ENCODE measurements at regions not wholly inside any gene's neighbourhood (a gene's known extent, or its start where the extent isn't known, plus 50 kb on each side); places are given as distances from the start of the nearest gene placed in this dataset.

DNA sequence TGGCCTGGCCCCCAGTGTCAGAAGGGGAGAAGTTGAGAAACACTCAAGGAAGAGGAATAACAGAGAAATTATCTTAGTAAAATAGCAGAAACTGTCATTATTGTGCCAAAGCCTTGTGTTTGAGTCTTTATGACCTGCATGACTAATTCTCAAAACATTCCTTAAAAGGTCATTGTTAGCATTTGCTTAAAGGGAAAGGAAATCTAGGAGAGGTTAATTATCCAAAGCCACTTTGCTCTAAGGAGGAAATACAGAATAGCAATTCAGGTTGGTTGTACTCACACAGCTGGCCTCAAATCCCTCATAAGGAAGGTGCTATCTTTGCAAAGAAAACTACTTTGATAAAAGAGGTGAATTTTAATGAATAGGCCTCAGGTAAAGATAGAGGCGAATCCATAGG lies 516.7 kb downstream of the CBLN4 start:
- Histone ChIP-seq H3K4me3 (no peak overlapping the region), H3K36me3 (no peaks in the 10 kb centered on the region), H3K9me3 (no peaks in the 10 kb centered on the region), H3K4me1 (ENCODE audit: control insufficient read depth in 1 of 2, low read depth in 2 of 2) (no peaks in the 10 kb centered on the region), H3K27me3 (replicated peaks; ENCODE audit: insufficient read depth) (no peaks in the 10 kb centered on the region), H3K27ac (no peak overlapping the region)
- DNase-seq (ENCODE audit: low spot score) (no peak), ATAC-seq (ENCODE audit: insufficient number of reproducible peaks, low FRiP score, low read depth) (no peak)
- TF ChIP-seq, protein P1, sequence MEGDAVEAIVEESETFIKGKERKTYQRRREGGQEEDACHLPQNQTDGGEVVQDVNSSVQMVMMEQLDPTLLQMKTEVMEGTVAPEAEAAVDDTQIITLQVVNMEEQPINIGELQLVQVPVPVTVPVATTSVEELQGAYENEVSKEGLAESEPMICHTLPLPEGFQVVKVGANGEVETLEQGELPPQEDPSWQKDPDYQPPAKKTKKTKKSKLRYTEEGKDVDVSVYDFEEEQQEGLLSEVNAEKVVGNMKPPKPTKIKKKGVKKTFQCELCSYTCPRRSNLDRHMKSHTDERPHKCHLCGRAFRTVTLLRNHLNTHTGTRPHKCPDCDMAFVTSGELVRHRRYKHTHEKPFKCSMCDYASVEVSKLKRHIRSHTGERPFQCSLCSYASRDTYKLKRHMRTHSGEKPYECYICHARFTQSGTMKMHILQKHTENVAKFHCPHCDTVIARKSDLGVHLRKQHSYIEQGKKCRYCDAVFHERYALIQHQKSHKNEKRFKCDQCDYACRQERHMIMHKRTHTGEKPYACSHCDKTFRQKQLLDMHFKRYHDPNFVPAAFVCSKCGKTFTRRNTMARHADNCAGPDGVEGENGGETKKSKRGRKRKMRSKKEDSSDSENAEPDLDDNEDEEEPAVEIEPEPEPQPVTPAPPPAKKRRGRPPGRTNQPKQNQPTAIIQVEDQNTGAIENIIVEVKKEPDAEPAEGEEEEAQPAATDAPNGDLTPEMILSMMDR (IDR thresholded peaks at IDR 0.05): no peak

DNA sequence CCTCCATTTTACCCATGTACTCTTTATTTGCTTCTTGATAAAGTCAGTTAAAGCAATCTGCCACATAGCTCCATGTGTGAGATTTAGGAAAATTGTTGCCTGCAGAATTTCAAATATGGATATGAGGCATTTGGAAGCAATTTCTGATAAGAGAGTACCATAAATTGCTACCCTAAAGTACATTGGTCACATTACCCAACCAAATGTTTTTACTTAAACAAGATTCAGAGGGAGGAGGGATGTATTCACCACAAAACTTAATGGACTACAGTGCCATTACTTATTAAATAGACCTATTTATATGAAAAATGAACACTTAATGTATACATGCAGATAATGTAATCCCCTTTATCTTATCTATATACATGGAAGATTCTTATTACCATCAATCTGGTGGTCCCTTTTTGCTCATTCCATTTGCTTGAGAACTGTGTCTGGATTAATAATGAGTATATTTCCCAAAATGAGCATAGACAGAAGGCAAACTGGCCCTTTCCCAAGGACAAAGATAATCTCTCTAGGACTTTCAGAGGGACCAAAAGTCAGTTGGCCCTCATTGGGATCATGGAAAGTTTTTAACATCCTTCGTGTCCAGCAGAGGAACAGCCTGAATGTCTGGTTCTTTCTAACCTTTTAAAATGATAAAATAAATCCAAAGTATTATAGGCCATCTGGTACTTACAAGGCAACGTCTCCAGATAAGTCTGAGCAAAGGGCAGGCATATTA lies 526.4 kb downstream of the CBLN4 start:
- TF ChIP-seq, protein P1 (IDR thresholded peaks at IDR 0.05): no peak
- ATAC-seq (ENCODE audit: insufficient number of reproducible peaks, low FRiP score, low read depth): no peak
- Histone ChIP-seq H3K4me1 (ENCODE audit: control insufficient read depth in 1 of 2, low read depth in 2 of 2) (no peaks in the 10 kb centered on the region), H3K27ac (no peak overlapping the region), H3K9me3 (no peaks in the 10 kb centered on the region), H3K4me3 (no peak overlapping the region), H3K36me3 (no peaks in the 10 kb centered on the region), H3K27me3 (replicated peaks; ENCODE audit: insufficient read depth) (no peaks in the 10 kb centered on the region)
- DNase-seq (ENCODE audit: low spot score): no peak

DNA sequence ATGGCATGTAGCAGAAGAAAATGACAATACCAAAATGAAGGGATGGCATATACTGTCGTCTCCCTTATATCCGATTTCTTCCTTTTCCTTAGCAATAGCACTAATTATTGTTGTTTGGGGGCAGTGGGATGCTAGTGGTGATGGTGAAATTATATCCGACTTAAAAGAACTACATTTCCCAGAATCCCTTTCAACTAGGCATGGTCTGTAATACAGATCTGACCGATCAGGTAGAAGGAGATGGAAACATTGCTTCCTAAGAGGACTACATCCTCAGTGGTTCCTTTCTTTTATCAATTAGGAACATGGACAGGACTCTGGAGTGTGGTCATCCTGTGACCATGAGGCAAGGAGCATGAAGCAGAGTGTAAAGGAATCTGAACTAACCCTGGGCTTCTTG lies 532.6 kb downstream of the CBLN4 start:
- no peaks in the 10 kb centered on the region for H3K4me1 ChIP-seq (ENCODE audit: control insufficient read depth in 1 of 2, low read depth in 2 of 2)
- no peaks in the 10 kb centered on the region for H3K9me3 ChIP-seq
- H3K27me3 ChIP-seq (replicated peaks; ENCODE audit: insufficient read depth): no peaks in the 10 kb centered on the region
- TF ChIP-seq, protein P1 (IDR thresholded peaks at IDR 0.05): no peak
- DNase-seq (ENCODE audit: low spot score): no peak
- no peak overlapping the region for H3K27ac ChIP-seq
- no peak for ATAC-seq (ENCODE audit: insufficient number of reproducible peaks, low FRiP score, low read depth)
- H3K36me3 ChIP-seq: no peaks in the 10 kb centered on the region
- no peak overlapping the region for H3K4me3 ChIP-seq

DNA sequence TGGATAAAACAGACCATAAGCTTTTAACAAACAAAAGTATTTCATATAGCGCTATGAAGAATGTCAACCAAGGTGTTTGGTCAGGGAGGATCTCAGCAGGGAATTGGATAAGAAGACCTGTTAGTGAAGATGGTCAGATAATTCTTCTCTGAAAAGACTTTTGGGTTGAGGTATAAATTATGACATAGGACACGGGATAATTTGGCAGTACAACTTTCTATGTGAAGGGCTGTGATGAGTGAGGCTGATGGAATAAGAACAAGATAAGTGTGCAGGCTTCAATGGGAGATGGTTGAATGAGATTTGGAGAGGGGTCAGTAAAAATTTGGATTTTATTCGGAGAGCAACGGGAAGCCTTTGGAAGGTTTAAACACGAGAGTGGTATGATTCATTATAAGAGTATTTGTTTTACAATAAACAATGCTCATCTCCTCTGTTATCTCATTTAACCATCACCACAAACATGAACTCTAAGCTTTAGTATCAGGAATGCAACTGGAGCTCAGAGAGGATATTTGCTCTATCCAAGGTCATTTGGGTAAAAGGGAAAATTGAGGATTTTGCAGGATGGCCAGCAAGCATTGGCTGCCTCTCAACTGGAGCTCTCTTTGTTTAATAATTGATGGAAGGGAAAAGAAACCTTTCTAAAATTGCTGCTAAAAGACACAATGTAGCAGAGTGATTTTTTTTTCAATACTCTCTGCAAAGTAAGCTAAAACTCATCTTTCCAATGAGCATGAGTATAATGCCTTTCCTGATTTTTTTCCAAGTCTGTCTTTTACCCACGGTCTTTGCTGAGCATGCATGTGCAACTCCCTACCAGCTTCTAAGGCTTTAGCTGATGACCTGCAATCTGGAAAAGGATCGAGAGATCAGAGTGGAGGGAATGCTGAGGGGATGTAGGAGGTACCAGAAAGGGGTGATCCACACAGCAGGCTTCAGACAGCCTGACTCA lies 534.0 kb downstream of the CBLN4 start:
- DNase-seq (ENCODE audit: low spot score): no peak
- Histone ChIP-seq H3K9me3 (no peaks in the 10 kb centered on the region), H3K27ac (no peak overlapping the region), H3K27me3 (replicated peaks; ENCODE audit: insufficient read depth) (no peaks in the 10 kb centered on the region), H3K4me3 (no peak overlapping the region), H3K36me3 (no peaks in the 10 kb centered on the region), H3K4me1 (ENCODE audit: control insufficient read depth in 1 of 2, low read depth in 2 of 2) (no peaks in the 10 kb centered on the region)
- TF ChIP-seq, protein P1 (IDR thresholded peaks at IDR 0.05): no peak
- ATAC-seq (ENCODE audit: insufficient number of reproducible peaks, low FRiP score, low read depth): no peak

DNA sequence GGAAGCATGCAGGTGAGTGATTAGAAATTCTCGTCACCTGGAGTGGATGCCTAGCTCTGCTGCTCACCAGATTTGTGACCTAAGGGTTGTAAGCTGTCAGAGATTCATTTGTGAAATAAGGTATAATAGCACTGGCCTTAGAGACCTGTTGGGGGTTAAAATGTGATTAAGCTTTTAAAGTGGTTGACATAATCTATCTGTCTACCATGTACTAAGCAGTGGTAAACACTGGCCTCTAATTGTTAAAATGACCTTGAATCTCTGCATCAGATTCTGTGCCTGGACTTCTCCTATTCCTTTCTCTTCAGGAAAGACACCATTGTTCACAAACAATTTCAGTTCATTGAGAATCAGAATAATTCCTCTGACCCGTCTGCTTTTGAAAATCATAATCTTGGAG lies 536.2 kb downstream of the CBLN4 start:
- H3K4me1 ChIP-seq (ENCODE audit: control insufficient read depth in 1 of 2, low read depth in 2 of 2): no peaks in the 10 kb centered on the region
- H3K4me3 ChIP-seq: no peak overlapping the region
- no peaks in the 10 kb centered on the region for H3K27me3 ChIP-seq (replicated peaks; ENCODE audit: insufficient read depth)
- no peak overlapping the region for H3K27ac ChIP-seq
- H3K9me3 ChIP-seq: no peaks in the 10 kb centered on the region
- ATAC-seq (ENCODE audit: insufficient number of reproducible peaks, low FRiP score, low read depth) (no peak), DNase-seq (ENCODE audit: low spot score) (no peak)
- H3K36me3 ChIP-seq: no peaks in the 10 kb centered on the region
- TF ChIP-seq, protein P1 (IDR thresholded peaks at IDR 0.05): no peak
